Spleen (tissue), 11 donors: ENCODE measurements at regions not wholly inside any gene's neighbourhood (a gene's known extent, or its start where the extent isn't known, plus 50 kb on each side); places are given as distances from the start of the nearest gene placed in this dataset.

Source experiments
- DNase-seq: peaks from one replicate; pipeline ENCODE4 v3.0.0-alpha.2; 2020
- H3K27ac ChIP-seq, 8 donors: fragments of 200-600 bp; sonication (generic) in 7 of 8; 1 replicate in 4 of 8; 2 replicates in 4 of 8; pipeline versions ENCODE4 v1.5.0 to v1.8.0; 2016 to 2021; ENCODE audit warnings: inconsistent platforms in 4 of 8, mild to moderate bottlenecking in 4 of 8, moderate library complexity in 1 of 8
- H3K27me3 ChIP-seq, 7 donors: fragments of 200-600 bp; sonication (generic) in 6 of 7; replicated peaks in 1 of 7; 1 replicate in 4 of 7; 2 replicates in 3 of 7; pipeline versions ENCODE4 v1.5.0 to v1.8.0; 2016 to 2021; ENCODE audit warnings: inconsistent platforms in 3 of 7, mild to moderate bottlenecking in 1 of 7
- H3K36me3 ChIP-seq, 6 donors: fragments of 200-600 bp; sonication (generic) in 5 of 6; 1 replicate in 4 of 6; 2 replicates in 2 of 6; pipeline versions ENCODE4 v1.5.0 to v1.8.0; 2016 to 2021; ENCODE audit warnings: inconsistent platforms in 2 of 6
- H3K4me1 ChIP-seq, 6 donors: fragments of 200-600 bp; sonication (generic) in 5 of 6; 1 replicate in 3 of 6; 2 replicates in 3 of 6; pipeline versions ENCODE4 v1.5.0 to v1.8.0; 2016 to 2021; ENCODE audit warnings: inconsistent platforms in 3 of 6
- H3K4me3 ChIP-seq, 8 donors: fragments of 200-600 bp; sonication (generic) in 7 of 8; 1 replicate in 4 of 8; 2 replicates in 4 of 8; pipeline versions ENCODE4 v1.5.0 to v1.8.0; 2016 to 2021; ENCODE audit warnings: inconsistent platforms in 4 of 8, mild to moderate bottlenecking in 4 of 8, moderate library complexity in 2 of 8
- H3K9me3 ChIP-seq, 8 donors: fragments of 200-600 bp; sonication (generic) in 7 of 8; 1 replicate in 4 of 8; 2 replicates in 4 of 8; pipeline versions ENCODE4 v1.5.0 to v1.8.0; 2016 to 2021; ENCODE audit warnings: inconsistent platforms in 4 of 8
- CTCF ChIP-seq, 11 experiments: fragments of 200-600 bp in 7 of 11; fragments of 450-650 bp in 4 of 11; sonication (generic) in 4 of 11; IDR thresholded peaks in 8 of 11; conservative IDR thresholded peaks in 3 of 11; 1 replicate in 7 of 11; 2 replicates in 4 of 11; pipeline versions ENCODE4 v1.4.0 to v1.8.0; 2016 to 2021; ENCODE audit warnings: antibody characterized with exemption in 11 of 11, inconsistent platforms in 4 of 11, mild to moderate bottlenecking in 1 of 11
- POLR2A ChIP-seq, 3 donors: fragments of 450-650 bp; IDR thresholded peaks; one replicate each; pipeline ENCODE4 v1.5.1; 2017; ENCODE audit warnings: antibody characterized with exemption in 3 of 3, mild to moderate bottlenecking in 1 of 3
- POLR2AphosphoS5 ChIP-seq, 3 donors: sonication (generic); formaldehyde crosslinking; IDR thresholded peaks; one replicate each; pipeline ENCODE4 v1.5.1; 2017; ENCODE audit warnings: antibody characterized with exemption in 3 of 3
- WGBS, 5 donors: extraction: QIAGEN DNeasy Blood & Tissue Kit in 3 of 5; methylation state at CpG; one replicate each; pipeline versions ENCODE4 v1.1.5 to v1.1.7; 2013 to 2018; 5-methylcytosine and 5-hydroxymethylcytosine counted together
- intact Hi-C: fragments of 100-400 bp; cut with DNase I; formaldehyde crosslinking; loops from one replicate; pipeline ENCODE4 v1.15.0; 2023; ENCODE audit warnings: low total_unique reads
- donor health status: healthy with polysubstance abuse.
- donor health status: DM: no; HTN: no; CAD: no; lungs with moderate emphysema.
- donor health status: DM: no; HTN: no; CAD: no.
- donor health status: Bipolar disorder and iron deficiency.
- donor health status: healthy.
- donor health status: DM: no; HTN: no; CAD: no.
- donor health status: DM: yes; HTN: yes; CAD: no.

- no peak for TF ChIP-seq POLR2AphosphoS5 (IDR thresholded peaks at IDR 0.05)
- DNase-seq, result no peak
- no peak overlapping the region for H3K27ac ChIP-seq
- no peaks in the 10 kb centered on the region for H3K36me3 ChIP-seq
- no peaks in the 10 kb centered on the region for H3K27me3 ChIP-seq
- H3K4me3 ChIP-seq, result no peak overlapping the region
- no peaks in the 10 kb centered on the region for H3K9me3 ChIP-seq
- intact Hi-C loops, result no loop called here
- no peaks in the 10 kb centered on the region for H3K4me1 ChIP-seq
Measured at GRCh38 chr7:94264756-94265155, 129.9 kb upstream of the COL1A2 start.

GRCh38 chr7:94265456-94265855 is 129.2 kb upstream of the COL1A2 start:
- H3K4me3 ChIP-seq, result no peak overlapping the region
- 69 to 85% (median 72%) methylated on average over 2 of the region's 2 CpGs for WGBS, 5 donors
- H3K9me3 ChIP-seq, result no peaks in the 10 kb centered on the region
- DNase-seq, result no peak
- H3K27me3 ChIP-seq, result no peaks in the 10 kb centered on the region
- TF ChIP-seq POLR2AphosphoS5 (IDR thresholded peaks at IDR 0.05) (no peak), POLR2A (IDR thresholded peaks at IDR 0.05) (no peak), CTCF (IDR thresholded peaks at IDR 0.05 in 8 of 11, conservative IDR thresholded peaks at IDR 0.05 in 3 of 11) (no peak)
- H3K27ac ChIP-seq, result no peak overlapping the region
- intact Hi-C loops, result no loop called here
- no peaks in the 10 kb centered on the region for H3K36me3 ChIP-seq
- no peaks in the 10 kb centered on the region for H3K4me1 ChIP-seq

GRCh38 chr7:94266238-94266644 is 128.5 kb upstream of the COL1A2 start:
- 47 to 74% (median 55%) methylated on average over 3 of the region's 3 CpGs for WGBS, 5 donors
- no peaks in the 10 kb centered on the region for H3K36me3 ChIP-seq

GRCh38 chr7:94270772-94271171 is 123.9 kb upstream of the COL1A2 start:
- intact Hi-C loops, result no loop called here
- DNase-seq, result no peak
- H3K9me3 ChIP-seq, result no peaks in the 10 kb centered on the region
- no peaks in the 10 kb centered on the region for H3K27me3 ChIP-seq
- no peaks in the 10 kb centered on the region for H3K4me1 ChIP-seq
- no peaks in the 10 kb centered on the region for H3K36me3 ChIP-seq
- TF ChIP-seq POLR2AphosphoS5 (IDR thresholded peaks at IDR 0.05) (no peak), POLR2A (IDR thresholded peaks at IDR 0.05) (no peak), CTCF (IDR thresholded peaks at IDR 0.05 in 8 of 11, conservative IDR thresholded peaks at IDR 0.05 in 3 of 11) (no peak)
- no peak overlapping the region for H3K27ac ChIP-seq
- H3K4me3 ChIP-seq, result no peak overlapping the region
- WGBS, 5 donors, result 75 to 93% (median 87%) methylated on average over 1 of the region's 1 CpG

More at GRCh38 chr7:94266238-94266644, 128.5 kb upstream of the COL1A2 start:
- no peak for DNase-seq
- H3K4me3 ChIP-seq, result no peak overlapping the region
- intact Hi-C loops, result no loop called here
- H3K27ac ChIP-seq, result no peak overlapping the region
- no peaks in the 10 kb centered on the region for H3K27me3 ChIP-seq
- H3K9me3 ChIP-seq, result no peaks in the 10 kb centered on the region
- no peaks in the 10 kb centered on the region for H3K4me1 ChIP-seq
- TF ChIP-seq CTCF (IDR thresholded peaks at IDR 0.05 in 8 of 11, conservative IDR thresholded peaks at IDR 0.05 in 3 of 11) (no peak), POLR2A (IDR thresholded peaks at IDR 0.05) (no peak), POLR2AphosphoS5 (IDR thresholded peaks at IDR 0.05) (peak in 1 of 3 donors; percentile 33)
